OCI-LY7 (cell line): ENCODE measurements at regions not wholly inside any gene's neighbourhood (a gene's known extent, or its start where the extent isn't known, plus 50 kb on each side); places are given as distances from the start of the nearest gene placed in this dataset.

Experiments
- BruUV-seq: library from RNA; stranded (reverse); fragments of 400-500 nt; replicated peaks from 2 replicates; lab custom pipeline; 2021; lab: Mats Ljungman, UMichigan
- CTCF ChIA-PET: fragments of 300-600 bp; sonication (Branson Sonifier 250); formaldehyde crosslinking; loops from one replicate; lab custom pipeline; 2022; ENCODE audit warnings: antibody characterized with exemption; ENCODE audit not compliant: unreplicated experiment; lab: Charles Lee
- POLR2A ChIA-PET: fragments of 300-600 bp; sonication (Branson Sonifier 250); formaldehyde crosslinking; loops from one replicate; lab custom pipeline; 2022; ENCODE audit warnings: antibody characterized with exemption; lab: Charles Lee
- DNase-seq: peaks from one replicate; pipeline ENCODE4 v3.0.0-alpha.2; 2015; ENCODE audit warnings: low spot score
- H2AFZ ChIP-seq: fragments of 200-600 bp; sonication (generic), shearing (Covaris generic); 2 replicates; pipeline ENCODE4 v1.6.1; 2014; ENCODE audit warnings: mild to moderate bottlenecking, antibody characterized with exemption, low read length, moderate library complexity
- H3K27ac ChIP-seq: fragments of 200-600 bp; sonication (generic); 2 replicates; pipeline ENCODE4 v1.5.1; 2014; ENCODE audit warnings: mixed run types, low read depth, mild to moderate bottlenecking, moderate library complexity, low read length, inconsistent platforms; ENCODE audit not compliant: poor library complexity, severe bottlenecking
- H3K36me3 ChIP-seq: fragments of 200-600 bp; sonication (generic); 2 replicates; pipeline ENCODE4 v1.6.1; 2014; ENCODE audit warnings: mild to moderate bottlenecking, antibody characterized with exemption, low read length, moderate library complexity, mixed read lengths; ENCODE audit not compliant: insufficient read depth
- H3K4me1 ChIP-seq: fragments of 200-600 bp; sonication (generic); 2 replicates; pipeline ENCODE4 v1.5.1; 2014; ENCODE audit warnings: mild to moderate bottlenecking, low read length; ENCODE audit not compliant: insufficient read depth, poor library complexity, severe bottlenecking
- H3K4me2 ChIP-seq: fragments of 200-600 bp; sonication (generic); 2 replicates; pipeline ENCODE4 v1.6.1; 2014; ENCODE audit warnings: mild to moderate bottlenecking, low read length
- H3K4me3 ChIP-seq: fragments of 200-600 bp; sonication (generic); 2 replicates; pipeline ENCODE4 v1.5.1; 2014; ENCODE audit warnings: mild to moderate bottlenecking, low read depth, low read length; ENCODE audit not compliant: poor library complexity, severe bottlenecking
- H3K79me2 ChIP-seq: fragments of 200-600 bp; sonication (generic); 2 replicates; pipeline ENCODE4 v1.6.1; 2016; ENCODE audit warnings: low read depth, mild to moderate bottlenecking, low read length, moderate library complexity, mixed read lengths; ENCODE audit not compliant: insufficient read depth
- H3K9me2 ChIP-seq: fragments of 200-600 bp; sonication (generic); 2 replicates; pipeline ENCODE4 v1.6.1; 2016; ENCODE audit warnings: mild to moderate bottlenecking, low read length, mixed read lengths; ENCODE audit not compliant: insufficient read depth
- H3K9me3 ChIP-seq: fragments of 200-600 bp; sonication (generic); 2 replicates; pipeline ENCODE4 v1.6.1; 2014; ENCODE audit warnings: mild to moderate bottlenecking, mixed run types, low read length, mixed read lengths
- H4K20me1 ChIP-seq: fragments of 200-600 bp; sonication (generic); 2 replicates; pipeline ENCODE4 v1.6.1; 2014; ENCODE audit warnings: mild to moderate bottlenecking, antibody characterized with exemption, low read length, moderate library complexity, mixed read lengths; ENCODE audit not compliant: insufficient read depth
- EZH2phosphoT487 ChIP-seq: fragments of 200-600 bp; sonication (generic); IDR thresholded peaks from 2 replicates; pipeline ENCODE4 v1.6.1; 2018; ENCODE audit warnings: low read depth, borderline replicate concordance, mild to moderate bottlenecking, mixed run types, antibody characterized with exemption, low read length, moderate library complexity, mixed read lengths
- intact Hi-C: fragments of 100-400 bp; cut with micrococcal nuclease; formaldehyde crosslinking; loops from one replicate; pipeline ENCODE4 v1.10.0; 2022; ENCODE audit not compliant: unreplicated experiment
- TF ChIP-seq, protein P1 (sequence below): fragments of 200-600 bp; sonication (generic); conservative IDR thresholded peaks from 2 replicates; pipeline ENCODE4 v1.5.1; 2014; ENCODE audit warnings: mild to moderate bottlenecking, antibody characterized with exemption, low read length, moderate library complexity, mixed read lengths

DNA sequence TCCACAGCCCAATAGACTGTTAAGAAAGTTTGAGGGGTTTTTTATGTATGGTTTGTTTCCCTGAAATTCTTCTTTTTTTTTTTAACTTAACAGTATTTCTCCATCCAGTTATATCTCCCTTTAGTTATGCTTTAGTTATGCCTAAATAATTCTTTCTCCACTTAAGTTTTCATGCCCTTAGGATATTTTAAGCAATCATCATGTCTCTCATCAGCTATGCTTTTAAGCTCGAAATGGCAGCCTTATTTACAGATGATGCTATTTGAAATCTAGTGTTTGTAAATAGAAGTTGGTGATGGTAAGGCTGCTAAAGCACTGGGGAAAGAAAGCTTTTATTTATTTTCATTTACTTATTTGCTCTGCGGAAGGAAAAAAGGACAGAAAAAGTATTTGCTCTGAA, 439.3 kb downstream of the TFAP2B start:
- POLR2A ChIA-PET, result no interaction called here
- no TSS peak for BruUV-seq
- intact Hi-C loops, result no loop called here
- no peak for DNase-seq
- H3K4me1 ChIP-seq, result no peaks in the 10 kb centered on the region
- no peak overlapping the region for H3K27ac ChIP-seq
- H2AFZ ChIP-seq, result no peak overlapping the region
- no peaks in the 10 kb centered on the region for H3K79me2 ChIP-seq
- no peaks in the 10 kb centered on the region for H3K9me2 ChIP-seq
- H3K36me3 ChIP-seq, result no peaks in the 10 kb centered on the region
- no peaks in the 10 kb centered on the region for H4K20me1 ChIP-seq
- CTCF ChIA-PET, result no interaction called here
- TF ChIP-seq, protein P1, sequence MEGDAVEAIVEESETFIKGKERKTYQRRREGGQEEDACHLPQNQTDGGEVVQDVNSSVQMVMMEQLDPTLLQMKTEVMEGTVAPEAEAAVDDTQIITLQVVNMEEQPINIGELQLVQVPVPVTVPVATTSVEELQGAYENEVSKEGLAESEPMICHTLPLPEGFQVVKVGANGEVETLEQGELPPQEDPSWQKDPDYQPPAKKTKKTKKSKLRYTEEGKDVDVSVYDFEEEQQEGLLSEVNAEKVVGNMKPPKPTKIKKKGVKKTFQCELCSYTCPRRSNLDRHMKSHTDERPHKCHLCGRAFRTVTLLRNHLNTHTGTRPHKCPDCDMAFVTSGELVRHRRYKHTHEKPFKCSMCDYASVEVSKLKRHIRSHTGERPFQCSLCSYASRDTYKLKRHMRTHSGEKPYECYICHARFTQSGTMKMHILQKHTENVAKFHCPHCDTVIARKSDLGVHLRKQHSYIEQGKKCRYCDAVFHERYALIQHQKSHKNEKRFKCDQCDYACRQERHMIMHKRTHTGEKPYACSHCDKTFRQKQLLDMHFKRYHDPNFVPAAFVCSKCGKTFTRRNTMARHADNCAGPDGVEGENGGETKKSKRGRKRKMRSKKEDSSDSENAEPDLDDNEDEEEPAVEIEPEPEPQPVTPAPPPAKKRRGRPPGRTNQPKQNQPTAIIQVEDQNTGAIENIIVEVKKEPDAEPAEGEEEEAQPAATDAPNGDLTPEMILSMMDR, result no peak
- no peak for TF ChIP-seq EZH2phosphoT487
- no peak overlapping the region for H3K4me3 ChIP-seq
- H3K4me2 ChIP-seq, result no peak overlapping the region
- H3K9me3 ChIP-seq, result no peaks in the 10 kb centered on the region

DNA sequence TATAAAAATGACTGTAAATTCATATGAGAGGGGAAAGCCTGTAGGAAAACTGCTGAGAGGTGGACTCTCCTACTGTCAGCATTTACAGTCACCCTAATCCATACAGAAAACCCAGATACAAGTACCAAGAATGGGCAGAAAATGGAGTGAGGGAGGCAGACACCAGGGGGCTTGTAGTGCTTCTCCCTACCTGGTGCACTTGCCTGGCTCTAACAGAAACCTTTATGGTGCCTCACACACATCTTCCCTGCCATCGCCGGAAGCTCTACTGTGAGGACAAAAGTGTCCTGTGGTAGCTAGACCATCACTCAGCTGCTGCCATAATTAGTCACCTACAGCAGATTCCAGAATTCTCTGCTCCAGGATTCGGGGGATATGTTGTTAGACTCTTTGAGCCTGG, 441.3 kb downstream of the TFAP2B start:
- CTCF ChIA-PET, result no interaction called here
- Histone ChIP-seq H3K79me2 (no peaks in the 10 kb centered on the region), H3K9me3 (no peaks in the 10 kb centered on the region), H4K20me1 (no peaks in the 10 kb centered on the region), H3K4me3 (no peak overlapping the region), H3K4me1 (no peaks in the 10 kb centered on the region), H3K9me2 (no peaks in the 10 kb centered on the region), H3K36me3 (no peaks in the 10 kb centered on the region), H3K4me2 (no peak overlapping the region), H3K27ac (no peak overlapping the region), H2AFZ (no peak overlapping the region)
- POLR2A ChIA-PET, result no interaction called here
- no TSS peak for BruUV-seq
- no peak for DNase-seq
- intact Hi-C loops, result no loop called here
- no peak for TF ChIP-seq EZH2phosphoT487
- TF ChIP-seq, protein P1, result no peak

DNA sequence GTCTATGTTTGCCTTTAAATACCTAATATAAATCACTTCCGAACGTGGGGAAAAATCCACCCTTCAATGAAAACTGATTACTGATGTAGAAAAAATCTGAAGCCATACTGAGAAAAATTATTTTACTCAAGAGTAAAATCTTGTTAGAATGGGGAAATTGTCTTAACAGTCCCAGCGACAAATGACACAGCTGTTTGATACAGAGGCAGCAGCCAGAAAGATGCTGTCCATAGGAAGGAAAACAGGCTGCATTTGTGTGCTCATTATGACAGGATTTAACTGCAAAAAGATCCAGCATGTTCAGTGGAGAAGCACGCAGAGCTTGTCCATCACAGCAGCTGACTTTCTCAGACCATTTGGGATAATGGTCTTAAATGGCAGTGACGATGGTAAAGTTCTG, 443.0 kb downstream of the TFAP2B start:
- H3K4me3 ChIP-seq, result no peak overlapping the region
- no TSS peak for BruUV-seq
- no peak for DNase-seq
- ChIA-PET CTCF (no interaction called here), POLR2A (no interaction called here)
- no peaks in the 10 kb centered on the region for H4K20me1 ChIP-seq
- H2AFZ ChIP-seq, result no peak overlapping the region
- no peaks in the 10 kb centered on the region for H3K79me2 ChIP-seq
- no peak for TF ChIP-seq EZH2phosphoT487
- TF ChIP-seq, protein P1, result no peak
- no peak overlapping the region for H3K4me2 ChIP-seq
- H3K36me3 ChIP-seq, result no peaks in the 10 kb centered on the region
- no peaks in the 10 kb centered on the region for H3K9me2 ChIP-seq
- H3K9me3 ChIP-seq, result no peaks in the 10 kb centered on the region
- intact Hi-C loops, result no loop called here
- no peak overlapping the region for H3K27ac ChIP-seq
- H3K4me1 ChIP-seq, result no peaks in the 10 kb centered on the region
